ENCODE measurements at regions not wholly inside any gene's neighbourhood (a gene's known extent, or its start where the extent isn't known, plus 50 kb on each side); places are given as distances from the start of the nearest gene placed in this dataset.
"Not testable (repeated sequence)": the region's sequence is repeated elsewhere in the genome, so short reads cannot be mapped to it uniquely, and the experiment has no call there.

DNA sequence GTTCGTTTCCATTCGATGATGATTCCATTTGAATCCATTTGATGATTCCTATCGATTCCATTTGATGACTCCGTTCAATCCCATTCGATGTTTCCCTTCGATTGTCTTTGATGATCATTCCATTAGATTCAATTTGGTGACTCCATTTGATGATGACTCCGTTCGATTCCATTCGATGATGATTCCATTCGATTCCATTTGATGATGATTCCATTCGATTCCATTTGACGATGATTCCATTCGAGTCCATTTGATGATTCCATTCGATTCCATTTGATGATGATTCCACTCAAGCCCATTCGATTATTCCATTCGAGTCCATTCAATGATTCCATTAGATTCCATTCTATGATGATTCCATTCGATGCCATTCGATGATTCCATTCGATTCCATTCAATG, 2730.6 kb downstream of the RPIA start:
- not testable (repeated sequence) for DNase-seq (ENCODE audit: low spot score)

DNA sequence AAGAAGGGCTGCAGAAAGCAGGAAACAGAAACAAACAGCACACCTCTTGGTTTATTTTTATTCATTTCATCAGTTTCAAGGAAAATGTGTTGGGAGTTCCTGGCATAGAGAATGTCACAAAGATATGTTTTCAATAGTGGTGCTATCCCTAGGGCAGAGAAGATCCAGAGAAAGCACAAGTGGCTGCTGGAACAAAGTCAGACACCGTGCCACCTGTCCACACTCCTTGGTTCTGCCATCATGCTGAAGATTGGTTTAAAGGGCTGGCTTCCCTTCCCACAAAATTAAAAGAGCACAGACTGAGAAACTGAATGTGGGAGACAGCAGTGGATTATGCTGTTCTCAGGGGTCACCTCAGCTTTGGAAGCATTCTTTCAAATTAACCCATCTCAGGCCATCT, 2735.7 kb downstream of the RPIA start:
- not testable (repeated sequence) for DNase-seq (ENCODE audit: low spot score)

DNA sequence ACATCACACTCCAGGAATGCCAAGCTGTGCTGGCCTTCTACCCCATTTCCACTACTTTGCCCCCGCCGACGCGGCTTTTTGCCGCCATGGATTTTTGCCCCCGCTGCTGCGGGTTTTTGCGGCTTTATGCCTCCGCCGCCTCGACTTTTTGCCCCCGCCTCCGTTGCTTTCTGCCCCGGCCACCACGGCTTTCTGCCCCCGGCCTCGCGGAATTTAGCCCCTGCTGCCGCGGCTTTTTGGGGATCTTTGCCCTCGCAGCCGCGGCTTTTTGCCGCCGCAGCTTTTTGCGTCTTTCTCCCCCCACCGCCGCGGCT, 2750.4 kb downstream of the RPIA start:
- DNase-seq (ENCODE audit: low spot score) = not testable (repeated sequence)

DNA sequence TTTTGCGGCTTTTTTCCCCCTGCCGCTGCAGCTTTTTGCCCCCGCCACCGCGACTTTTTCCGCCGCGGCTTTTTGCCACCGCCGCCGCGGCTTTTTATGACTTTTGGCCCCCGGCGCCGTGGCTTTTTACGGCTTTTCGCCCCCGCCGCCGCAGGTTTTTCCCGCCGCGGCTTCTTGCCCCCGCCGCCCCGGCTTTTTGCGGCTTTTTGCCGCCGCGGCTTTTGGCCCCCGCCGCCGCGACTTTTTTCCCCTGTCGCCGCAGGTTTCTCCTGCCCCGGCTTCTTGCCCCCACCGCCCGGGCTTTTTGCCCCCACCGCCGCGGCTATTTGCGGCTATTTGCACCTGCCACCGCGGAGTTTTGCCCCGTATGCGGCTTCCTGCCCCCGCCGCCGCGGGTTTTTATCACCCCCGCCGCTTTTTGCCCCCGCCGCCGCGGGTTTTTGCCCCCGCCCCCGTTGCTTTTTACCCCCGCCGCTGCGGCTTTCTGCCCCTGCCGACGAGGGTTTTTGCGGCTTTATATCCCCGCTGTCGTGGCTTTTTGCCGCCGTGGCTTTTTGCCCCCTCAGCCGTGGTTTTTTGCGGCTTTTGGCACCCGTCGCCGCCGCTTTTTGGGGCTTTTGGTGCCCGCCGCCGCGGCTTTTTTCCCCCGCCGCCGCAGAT, 2750.9 kb downstream of the RPIA start:
- DNase-seq (ENCODE audit: low spot score) = peak; percentile 0

DNA sequence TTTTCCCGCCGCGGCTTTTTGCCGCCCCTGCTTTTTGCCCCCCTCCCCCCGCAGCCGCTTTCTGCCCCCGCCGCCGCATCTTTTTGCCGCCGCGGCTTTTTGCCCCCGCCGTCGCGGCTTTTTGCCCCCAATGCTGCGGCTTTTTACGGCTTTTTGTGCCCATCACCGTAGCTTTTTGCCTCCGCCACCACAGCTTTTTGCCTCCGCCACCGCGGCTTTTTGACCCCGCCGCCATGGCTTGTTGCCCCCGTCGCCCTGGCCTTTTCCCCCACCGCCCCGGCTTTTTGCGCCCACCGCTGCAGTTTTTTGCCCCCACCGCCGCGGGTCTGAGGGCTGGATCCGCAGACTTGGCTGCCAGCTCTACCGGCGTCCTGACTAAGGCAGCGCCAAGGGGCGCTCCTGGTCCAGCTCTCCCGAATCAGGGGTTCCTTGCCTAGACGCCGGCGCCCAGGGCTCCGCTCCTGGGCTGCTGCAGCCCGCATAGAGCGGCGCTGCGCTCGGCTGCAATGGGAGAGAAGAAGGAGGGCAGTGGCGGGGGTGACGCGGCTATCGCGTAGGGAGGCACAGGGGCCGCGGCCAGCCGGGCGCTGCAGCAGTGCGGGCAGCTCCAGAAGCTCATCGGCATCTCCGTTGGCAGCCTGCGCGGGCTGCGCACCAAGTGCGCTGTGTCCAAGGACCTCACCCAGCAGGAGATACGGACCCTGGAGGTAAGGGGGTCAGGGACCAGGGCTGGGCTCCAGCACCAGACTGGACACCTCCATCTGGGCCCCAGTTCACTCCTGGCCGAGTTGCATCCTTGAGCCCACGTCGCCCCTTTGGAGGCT, 2751.6 kb downstream of the RPIA start:
- peak; percentile 2 for DNase-seq (ENCODE audit: low spot score)

DNA sequence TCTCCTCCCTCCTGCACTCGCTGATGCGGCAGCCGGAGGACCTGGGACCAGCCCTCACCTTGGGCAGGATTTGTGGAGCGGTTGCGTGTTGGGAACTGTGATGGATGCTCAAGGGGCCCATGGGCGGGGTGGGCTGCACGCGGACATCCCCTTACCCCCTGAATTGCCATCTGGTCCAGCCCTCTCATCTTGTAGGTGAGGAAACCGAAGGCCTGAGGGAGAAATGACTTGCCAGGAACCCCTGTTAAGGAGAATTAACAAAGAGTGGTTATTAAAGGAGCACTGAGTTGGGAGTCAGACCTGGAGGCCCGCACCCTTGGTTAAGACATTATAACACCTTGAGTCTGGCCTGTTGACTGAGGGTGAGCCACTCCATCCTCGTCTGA, 2752.2 kb downstream of the RPIA start:
- DNase-seq (ENCODE audit: low spot score) = not testable (repeated sequence)

DNA sequence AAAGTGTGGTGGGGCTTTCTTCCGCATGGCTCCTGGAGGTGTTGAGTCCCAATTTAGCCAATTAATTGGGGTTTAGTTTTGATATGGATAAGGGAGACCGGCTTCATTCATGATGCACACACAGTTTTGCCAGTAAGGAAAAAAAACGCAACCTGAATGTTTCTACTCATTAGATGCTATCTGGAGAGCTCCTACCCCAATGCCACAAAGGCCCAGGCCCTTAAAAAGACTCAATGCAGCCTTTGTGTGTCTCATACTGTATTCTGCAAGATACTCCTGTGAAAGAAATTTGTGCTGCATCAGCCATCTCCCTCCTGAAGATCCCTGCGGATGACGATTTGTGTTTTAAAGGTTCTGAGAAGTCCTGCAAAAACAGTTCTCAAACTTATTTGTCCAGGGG, 2754.2 kb downstream of the RPIA start:
- peak; percentile 1 for DNase-seq (ENCODE audit: low spot score)

DNA sequence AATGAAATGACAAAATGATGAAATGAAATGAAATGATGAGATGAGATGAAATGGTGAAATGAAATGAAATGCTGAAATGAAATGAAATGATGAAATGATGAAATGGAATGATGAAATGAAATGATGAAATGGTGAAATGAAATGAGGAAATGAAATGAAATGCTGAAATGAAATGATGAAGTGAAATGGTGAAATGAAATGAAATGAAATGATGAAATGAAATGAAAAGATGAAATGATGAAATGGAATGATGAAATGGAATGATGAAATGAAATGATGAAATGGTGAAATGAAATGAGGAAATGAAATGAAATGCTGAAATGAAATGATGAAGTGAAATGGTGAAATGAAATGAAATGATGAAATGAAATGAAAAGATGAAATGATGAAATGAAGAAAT, 2755.0 kb downstream of the RPIA start:
- not testable (repeated sequence) for DNase-seq (ENCODE audit: low spot score)

DNA sequence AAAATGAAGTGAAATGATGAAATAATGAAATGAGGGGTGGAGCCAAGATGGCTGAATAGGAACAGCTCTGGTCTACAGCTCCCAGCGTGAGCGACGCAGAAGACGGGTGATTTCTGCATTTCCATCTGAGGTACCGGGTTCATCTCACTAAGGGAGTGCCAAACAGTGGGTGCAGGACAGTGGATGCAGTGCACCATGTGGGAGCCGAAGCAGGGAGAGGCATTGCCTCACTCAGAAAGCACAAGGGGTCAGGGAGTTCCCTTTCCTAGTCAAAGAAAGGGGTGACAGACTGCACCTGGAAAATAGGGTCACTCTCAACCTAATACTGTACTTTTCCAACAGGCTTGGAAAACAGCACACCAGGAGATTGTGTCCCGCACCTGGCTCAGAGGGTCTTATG, 2755.4 kb downstream of the RPIA start:
- not testable (repeated sequence) for DNase-seq (ENCODE audit: low spot score)

DNA sequence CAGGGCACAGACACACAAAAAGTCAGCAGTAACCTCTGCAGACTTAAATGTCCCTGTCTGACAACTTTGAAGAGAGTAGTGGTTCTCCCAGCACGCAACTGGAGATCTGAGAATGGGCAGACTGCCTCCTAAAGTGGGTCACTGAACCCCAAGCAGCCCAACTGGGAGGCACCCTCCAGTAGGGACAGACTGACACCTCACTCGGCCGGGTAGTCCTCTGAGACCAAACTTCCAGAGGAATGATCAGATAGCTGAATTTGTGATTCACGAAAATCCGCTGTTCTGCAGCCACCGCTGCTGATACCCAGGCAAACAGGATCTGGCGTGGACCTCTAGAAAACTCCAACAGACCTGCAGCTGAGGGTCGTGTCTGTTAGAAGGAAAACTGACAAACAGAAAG, 2756.0 kb downstream of the RPIA start:
- DNase-seq (ENCODE audit: low spot score) = not testable (repeated sequence)

DNA sequence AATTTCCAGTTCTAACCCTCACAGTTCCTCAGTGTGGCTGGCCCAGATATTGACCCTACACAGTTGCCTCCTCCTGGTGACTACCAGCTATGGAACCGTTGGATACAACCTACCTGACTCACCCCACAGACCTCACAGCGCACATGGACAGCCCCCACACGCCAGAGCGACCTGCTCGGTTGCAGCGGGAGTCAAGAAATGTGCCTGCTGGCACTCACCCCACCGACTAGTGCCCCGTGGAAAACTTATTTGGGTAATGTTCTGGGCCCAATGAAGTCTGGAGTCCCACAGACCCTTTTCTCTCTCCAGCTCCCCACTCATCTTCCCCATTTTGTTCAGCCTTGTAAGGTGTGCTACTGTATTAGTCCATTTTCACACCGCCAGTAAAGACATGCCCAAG, 2770.8 kb downstream of the RPIA start:
- DNase-seq (ENCODE audit: low spot score) = not testable (repeated sequence)

DNA sequence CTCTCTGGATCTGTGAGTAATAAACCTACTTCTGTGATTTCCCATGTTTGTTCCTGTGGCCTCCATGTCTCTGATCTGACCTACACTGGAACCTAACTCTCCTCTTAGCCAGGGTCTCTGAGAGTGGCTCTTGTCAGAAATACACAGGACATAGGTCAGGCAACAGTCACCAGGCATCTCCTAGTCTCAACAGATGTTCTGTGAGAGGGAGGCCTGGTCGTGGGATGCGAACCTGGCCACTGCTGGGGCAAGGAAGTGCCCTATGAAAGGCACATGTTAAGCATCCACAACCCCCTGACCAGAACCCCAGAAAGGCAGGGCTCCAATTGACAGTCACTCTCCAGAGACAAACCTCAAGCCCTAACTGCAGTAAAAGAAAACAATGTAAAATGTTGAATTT, 2771.5 kb downstream of the RPIA start:
- DNase-seq (ENCODE audit: low spot score) = peak; percentile 2

DNA sequence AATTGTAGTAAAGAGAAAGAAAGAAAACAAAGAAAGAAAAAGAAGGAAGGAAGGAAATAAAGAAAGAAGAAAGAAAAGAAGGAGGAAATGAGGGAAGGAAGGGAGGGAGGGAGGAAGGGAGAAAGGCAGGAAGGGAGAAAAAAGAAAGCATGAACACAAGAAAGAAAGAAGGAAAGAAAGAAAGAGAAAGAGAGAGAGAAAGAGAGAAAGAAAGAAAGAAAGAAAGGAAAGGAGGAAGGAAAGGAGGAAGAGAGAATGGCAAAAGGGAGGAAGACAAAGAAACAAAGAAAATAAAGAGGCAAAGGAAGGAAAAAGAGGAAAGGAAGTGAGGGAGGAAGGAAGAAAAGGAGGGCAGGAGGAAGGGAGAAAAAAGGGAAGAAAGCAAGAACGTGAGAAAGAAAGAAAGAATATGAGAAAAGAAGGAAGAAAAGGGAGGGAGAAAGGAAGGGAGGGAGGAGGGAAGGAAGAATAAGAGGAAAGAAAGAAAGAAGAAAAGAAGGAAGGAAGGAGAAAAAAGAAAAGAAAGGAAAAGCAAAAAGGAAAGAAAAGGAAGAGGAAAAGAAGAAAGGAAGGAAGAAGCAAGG, 2775.4 kb downstream of the RPIA start:
- not testable (repeated sequence) for DNase-seq (ENCODE audit: low spot score)

DNA sequence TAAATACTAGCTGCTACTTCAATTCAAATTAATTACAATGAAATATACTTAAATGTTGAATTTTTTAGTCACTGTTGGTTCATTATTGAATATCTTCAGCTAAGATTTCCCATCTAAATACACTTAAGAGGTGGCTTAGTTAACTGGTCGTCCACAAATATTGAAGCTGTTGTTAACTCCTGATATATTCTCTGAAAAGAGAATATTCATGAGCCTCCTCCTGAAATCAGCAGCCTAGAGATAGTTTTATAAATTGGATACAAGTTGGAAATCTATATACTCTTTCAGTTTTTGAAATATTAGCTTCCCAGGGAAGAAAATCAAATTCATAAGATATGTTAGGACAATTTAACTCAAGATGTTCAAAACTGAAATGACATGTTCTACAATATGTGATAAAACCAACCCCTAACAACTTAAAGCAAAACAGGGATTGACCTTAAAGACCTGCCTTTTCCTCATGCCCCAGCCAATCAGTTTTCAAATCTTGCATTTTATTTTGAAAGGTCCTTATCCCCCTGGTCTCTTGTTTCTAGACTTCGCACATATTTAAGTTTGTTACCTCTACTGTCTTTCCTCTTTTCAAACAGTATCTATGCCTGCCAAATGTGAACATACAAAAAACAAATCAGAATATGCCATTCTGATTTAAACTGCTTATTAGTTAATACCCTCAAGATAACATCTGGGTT, 2784.9 kb downstream of the RPIA start:
- DNase-seq (ENCODE audit: low spot score) = not testable (repeated sequence)

DNA sequence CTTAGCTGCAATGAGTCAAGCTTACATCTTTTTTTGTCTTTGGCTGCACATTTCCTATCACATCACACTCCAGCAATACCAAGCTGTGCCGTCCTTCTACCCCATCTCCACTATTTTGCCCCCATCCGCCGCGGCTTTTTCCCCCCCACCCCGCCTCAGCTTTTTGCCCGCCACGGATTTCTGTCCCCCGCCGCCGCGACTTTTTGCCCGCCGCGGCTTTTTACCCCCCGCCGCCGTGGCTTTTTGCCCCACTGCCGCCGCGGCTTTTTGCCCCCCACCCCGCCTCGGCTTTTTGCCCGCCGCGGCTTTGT, 2785.4 kb downstream of the RPIA start:
- not testable (repeated sequence) for DNase-seq (ENCODE audit: low spot score)

DNA sequence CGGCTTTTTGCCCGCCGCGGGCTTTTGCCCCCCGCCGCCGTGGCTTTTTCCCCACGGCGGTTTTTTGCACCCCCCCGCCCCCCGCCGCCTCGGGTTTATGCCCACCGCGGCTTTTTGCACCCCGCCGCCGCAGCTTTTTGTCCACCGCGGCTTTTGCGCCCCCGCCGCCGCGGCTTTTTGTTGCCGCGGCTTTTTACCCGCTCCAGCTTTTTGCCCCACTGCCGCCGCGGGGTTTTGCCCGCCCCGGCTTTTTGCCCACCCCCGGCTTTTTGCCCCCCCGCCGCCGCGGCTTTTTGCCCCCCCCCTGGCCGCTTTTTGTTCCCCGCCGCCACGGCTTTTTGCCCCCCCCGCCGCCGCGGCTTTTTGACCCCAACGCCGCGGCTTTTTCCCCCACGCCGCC, 2785.8 kb downstream of the RPIA start:
- not testable (repeated sequence) for DNase-seq (ENCODE audit: low spot score)

DNA sequence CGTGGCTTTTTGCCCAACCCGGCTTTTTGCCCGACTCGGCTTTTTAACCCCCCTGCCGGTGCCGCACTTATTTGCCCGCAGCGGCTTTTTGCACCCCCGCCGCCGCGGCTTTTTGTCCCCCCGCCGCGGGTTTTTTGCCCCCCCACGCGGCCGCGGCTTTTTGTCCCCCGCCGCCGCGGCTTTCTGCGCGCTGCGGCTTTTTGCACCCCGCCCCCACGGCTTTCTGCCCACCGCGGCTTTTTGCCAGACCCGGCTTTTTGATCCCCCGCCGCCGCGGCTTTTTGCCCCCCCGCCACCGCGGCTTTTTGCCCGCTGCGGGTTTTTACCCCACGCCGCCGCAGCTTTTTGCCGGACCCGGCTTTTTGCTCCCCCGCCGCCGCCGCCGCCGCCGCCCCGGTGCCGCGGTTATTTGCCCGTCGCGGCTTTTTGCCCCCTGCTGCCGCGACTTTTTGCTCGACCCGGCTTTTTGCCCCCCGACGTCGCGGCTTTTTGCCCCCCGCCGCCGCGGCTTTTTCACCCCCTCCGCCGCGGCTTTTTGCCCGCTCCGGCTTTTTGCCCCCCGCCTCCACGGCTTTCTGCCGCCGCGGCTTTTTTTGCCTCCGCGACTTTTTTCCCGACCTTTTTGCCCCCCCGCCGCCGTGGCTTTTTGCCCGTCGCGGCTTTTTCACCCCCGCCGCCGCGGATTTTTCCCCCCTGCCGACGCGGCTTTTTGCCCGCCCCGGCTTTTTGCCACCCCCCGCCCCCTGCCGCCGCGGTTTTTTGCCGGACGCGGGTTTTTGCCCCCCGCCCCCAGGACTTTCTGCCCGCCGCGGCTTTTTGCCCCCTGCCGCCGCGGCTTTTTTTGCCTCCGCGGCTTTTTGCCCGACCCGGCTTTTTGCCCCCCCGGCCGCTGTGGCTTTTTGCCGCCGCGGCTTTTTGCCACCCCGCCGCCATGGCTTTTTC, 2786.5 kb downstream of the RPIA start:
- DNase-seq (ENCODE audit: low spot score) = peak; percentile 43

DNA sequence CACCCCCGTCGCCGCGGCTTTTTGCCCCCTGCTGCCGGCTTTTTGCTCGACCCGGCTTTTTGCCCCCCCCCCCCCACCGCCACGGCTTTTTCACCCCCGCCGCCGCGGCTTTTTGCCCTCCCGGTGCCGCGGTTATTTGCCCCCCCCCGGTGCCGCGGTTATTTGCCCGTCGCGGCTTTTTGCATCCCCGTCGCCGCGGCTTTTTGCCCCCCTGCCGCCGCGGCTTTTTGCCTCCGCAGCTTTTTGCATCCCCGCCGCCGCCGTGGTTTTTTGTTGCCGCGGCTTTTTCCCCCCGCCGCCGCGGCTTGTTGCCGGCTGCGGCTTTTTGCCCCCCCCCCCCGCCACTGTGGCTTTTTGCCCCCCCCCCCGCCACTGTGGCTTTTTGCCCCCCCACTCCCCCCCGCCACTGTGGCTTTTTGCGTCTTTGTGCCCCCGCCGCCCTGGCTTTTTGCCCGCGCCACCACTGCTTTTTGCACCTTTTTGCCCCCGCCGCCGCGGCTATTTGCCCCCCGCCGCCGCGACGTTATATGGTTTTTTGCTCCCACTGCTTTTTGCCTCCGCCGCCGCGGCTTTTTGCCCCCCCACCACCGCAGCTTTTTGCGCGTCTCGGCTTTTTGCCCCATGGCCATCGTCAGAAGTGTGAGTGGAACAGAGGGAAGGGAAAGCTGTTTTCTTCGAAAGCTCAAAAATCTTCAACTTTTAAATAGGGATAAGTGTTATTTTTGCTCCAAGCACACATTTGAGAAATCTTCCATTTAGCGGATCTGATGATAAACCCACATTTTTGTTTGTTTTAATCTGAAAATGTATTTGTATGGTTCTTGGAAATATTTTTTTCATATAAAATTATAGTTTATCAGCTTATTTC, 2787.6 kb downstream of the RPIA start:
- not testable (repeated sequence) for DNase-seq (ENCODE audit: low spot score)

DNA sequence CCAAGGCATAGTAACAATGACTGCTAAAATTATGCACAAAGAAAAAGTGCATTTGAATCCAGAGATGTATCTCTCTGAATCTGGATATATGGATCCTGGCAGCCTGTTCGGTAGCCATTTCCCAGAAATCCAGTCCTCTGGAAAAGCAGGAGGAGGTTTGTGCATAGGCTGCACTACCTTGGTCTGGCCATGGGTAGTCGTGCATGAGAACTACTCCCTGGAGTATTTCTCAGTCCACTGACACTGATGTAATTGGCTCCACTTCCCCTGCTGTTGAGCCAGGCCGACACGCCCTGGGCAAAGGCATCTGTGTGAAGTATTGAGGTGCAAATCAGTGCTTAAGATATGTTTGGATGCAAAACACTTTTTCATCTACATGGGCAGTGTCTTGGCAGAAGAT, 2793.8 kb downstream of the RPIA start:
- DNase-seq (ENCODE audit: low spot score) = not testable (repeated sequence)
